ENCODE measurements at regions not wholly inside any gene's neighbourhood (a gene's known extent, or its start where the extent isn't known, plus 50 kb on each side); places are given as distances from the start of the nearest gene placed in this dataset.

- no peak overlapping the region for H3K4me2 ChIP-seq (ENCODE audit: control insufficient read depth, extremely low read depth, insufficient read depth, low read depth, low read length)
- no peaks in the 10 kb centered on the region for H3K4me1 ChIP-seq (ENCODE audit: control insufficient read depth, extremely low read depth, insufficient read depth, low read length)
- dilution Hi-C loops (cut with MboI; ENCODE audit: extremely low pct_ligation_motif_present, low sequenced_read_pairs): no loop called here
- H3K36me3 ChIP-seq (ENCODE audit: control insufficient read depth in 2 of 2, extremely low read depth in 1 of 2, insufficient read depth in 2 of 2, low read length in 2 of 2): no peaks in the 10 kb centered on the region
- H4K20me1 ChIP-seq (ENCODE audit: control insufficient read depth, extremely low read depth, insufficient read depth, low read length): no peaks in the 10 kb centered on the region
- H3K9me1 ChIP-seq (ENCODE audit: control insufficient read depth, extremely low read depth, insufficient read depth, low read length): no peaks in the 10 kb centered on the region
- no peak overlapping the region for H3K9ac ChIP-seq (ENCODE audit: control insufficient read depth, extremely low read depth, insufficient read depth, low read length)
- FAIRE-seq: no peak
- no peaks in the 10 kb centered on the region for H3K27me3 ChIP-seq (ENCODE audit: control insufficient read depth, extremely low read depth, insufficient read depth, low read length)
- no peak overlapping the region for H2AFZ ChIP-seq (ENCODE audit: control insufficient read depth, low read length)
- H3K79me2 ChIP-seq (ENCODE audit: control insufficient read depth, insufficient read depth, low read length): no peaks in the 10 kb centered on the region
- DNase-seq (ENCODE audit: low read depth, low spot score): no peak
- TF ChIP-seq EZH2 (IDR thresholded peaks at IDR 0.05; ENCODE audit: low read length) (no peak), CTCF (optimal IDR thresholded peaks at IDR 0.05 in 1 of 3, IDR thresholded peaks at IDR 0.05 in 1 of 3, conservative IDR thresholded peaks at IDR 0.05 in 1 of 3; ENCODE audit: extremely low read depth in 1 of 3, insufficient read depth in 2 of 3, low read length in 3 of 3) (no peak)
- no peaks in the 10 kb centered on the region for H3K9me3 ChIP-seq (ENCODE audit: control insufficient read depth, low read depth, low read length)
- no peak overlapping the region for H3K27ac ChIP-seq (ENCODE audit: control insufficient read depth, insufficient read depth, low read length)
- H3K4me3 ChIP-seq (ENCODE audit: control insufficient read depth in 2 of 3, extremely low read depth in 1 of 3, insufficient read depth in 2 of 3, low read depth in 1 of 3, low read length in 3 of 3): no peak overlapping the region
Observed at GRCh38 chr12:96143827-96144565, 50.2 kb upstream of the ELK3 start.

Small RNAs in the stretch of these regions (small RNA-seq; reads per million reads assigned to genes)
- 0 reads per million in 3 experiments for gene RN7SL88P (ENCODE audit: insufficient read length in 3 of 3, low read depth in 3 of 3, low replicate concordance in 1 of 3)

All from keratinocyte (primary cell).